RKO (cell line): ENCODE measurements at regions not wholly inside any gene's neighbourhood (a gene's known extent, or its start where the extent isn't known, plus 50 kb on each side); places are given as distances from the start of the nearest gene placed in this dataset.
A peak's percentile ranks its signal among the peaks of the same experiment; 100 is the strongest.

Experiments used
- DNase-seq: peaks from one replicate; pipeline ENCODE4 v3.0.0-alpha.2; 2016; ENCODE audit warnings: low spot score

GRCh38 chr16:55380485-55380884, 56.5 kb downstream of the IRX6 start:
- DNase-seq, result no peak

GRCh38 chr16:55384288-55385247, 60.6 kb downstream of the IRX6 start:
- DNase-seq, result no peak

GRCh38 chr16:55385359-55385758, 61.4 kb downstream of the IRX6 start:
- DNase-seq, result no peak

- DNase-seq, result no peak
Observed at GRCh38 chr16:55386534-55387296, 62.7 kb downstream of the IRX6 start.

GRCh38 chr16:55388131-55388862, 64.3 kb downstream of the IRX6 start:
- DNase-seq, result no peak

- DNase-seq, result no peak
Observed at GRCh38 chr16:55389426-55390073, 65.5 kb downstream of the IRX6 start.

- DNase-seq, result no peak
Observed at GRCh38 chr16:55390630-55391237, 66.7 kb downstream of the IRX6 start.

- DNase-seq, result no peak
Observed at GRCh38 chr16:55391760-55392375, 67.9 kb downstream of the IRX6 start.

- DNase-seq, result no peak
Observed at GRCh38 chr16:55392701-55393100, 68.7 kb downstream of the IRX6 start.

- DNase-seq, result no peak
Observed at GRCh38 chr16:55393991-55394390, 70.0 kb downstream of the IRX6 start.

- no peak for DNase-seq
Observed at GRCh38 chr16:55398762-55399161, 74.8 kb downstream of the IRX6 start.

- DNase-seq, result no peak
Observed at GRCh38 chr16:55399911-55400310, 75.9 kb downstream of the IRX6 start.

- no peak for DNase-seq
Observed at GRCh38 chr16:55401046-55401445, 77.0 kb downstream of the IRX6 start.

GRCh38 chr16:55403464-55403863, 75.5 kb upstream of the MMP2 start:
- DNase-seq, result no peak

- DNase-seq, result no peak
Observed at GRCh38 chr16:55406651-55407050, 72.3 kb upstream of the MMP2 start.

GRCh38 chr16:55408661-55409060, 70.3 kb upstream of the MMP2 start:
- DNase-seq, result no peak

- DNase-seq, result no peak
Observed at GRCh38 chr16:55411231-55411630, 67.8 kb upstream of the MMP2 start.

GRCh38 chr16:55418586-55418985, 60.4 kb upstream of the MMP2 start:
- DNase-seq, result peak; percentile 11

- DNase-seq, result no peak
Observed at GRCh38 chr16:55421226-55421625, 57.8 kb upstream of the MMP2 start.

GRCh38 chr16:55426865-55427484, 52.0 kb upstream of the MMP2 start:
- DNase-seq, result no peak
